K562 (cell line): ENCODE measurements at regions not wholly inside any gene's neighbourhood (a gene's known extent, or its start where the extent isn't known, plus 50 kb on each side); places are given as distances from the start of the nearest gene placed in this dataset.

Experiments used
- ZNF57 ChIP-seq: fragments of 450-650 bp; formaldehyde crosslinking; IDR thresholded peaks from 2 replicates; pipeline ENCODE4 v1.4.0; 2020; ENCODE audit warnings: mild to moderate bottlenecking, moderate library complexity
- ZNF79 ChIP-seq: fragments of 250-450 bp; sonication (Bioruptor Pico); IDR thresholded peaks from 2 replicates; pipeline ENCODE4 v1.4.0; 2020; ENCODE audit warnings: low read depth, mild to moderate bottlenecking, moderate library complexity
- ZSCAN32 ChIP-seq: fragments of 450-650 bp; formaldehyde crosslinking; IDR thresholded peaks from 2 replicates; pipeline ENCODE4 v1.4.0; 2020; ENCODE audit warnings: mild to moderate bottlenecking, moderate library complexity
- TF ChIP-seq, protein P1 (sequence below), 2 experiments: fragments of 450-650 bp; formaldehyde crosslinking in 1 of 2; IDR thresholded peaks; 2 replicates each; pipeline versions ENCODE4 v1.4.0 to v1.6.1; 2014 to 2020; ENCODE audit warnings: mild to moderate bottlenecking in 2 of 2, borderline replicate concordance in 1 of 2, low read depth in 1 of 2

DNA sequence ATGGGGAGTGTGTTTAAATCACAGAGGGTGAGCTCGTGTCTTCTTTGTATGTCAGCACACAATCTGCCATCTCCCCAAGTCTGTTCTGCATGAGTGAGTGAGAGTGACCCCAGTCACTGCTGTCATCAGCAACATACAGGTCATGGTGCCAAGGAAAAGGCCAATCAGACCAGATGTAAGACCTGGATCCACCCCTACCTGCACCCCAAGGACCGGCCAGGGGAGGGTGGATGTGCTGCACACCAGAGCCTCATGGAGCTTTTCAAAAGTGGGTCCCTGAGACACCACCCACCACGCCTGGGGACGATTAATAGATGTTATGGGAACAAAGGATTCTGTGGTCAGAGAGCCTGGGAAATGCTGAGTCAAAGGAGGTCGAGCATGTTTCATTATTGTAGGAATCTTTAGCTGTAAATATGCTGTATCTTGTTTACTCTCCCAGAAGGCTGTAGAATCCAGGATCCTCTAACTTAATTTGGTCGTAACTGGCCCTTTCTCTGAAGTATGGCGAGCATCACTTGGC is 420.5 kb downstream of the RPS24 start (continued):
- TF ChIP-seq, protein P1, sequence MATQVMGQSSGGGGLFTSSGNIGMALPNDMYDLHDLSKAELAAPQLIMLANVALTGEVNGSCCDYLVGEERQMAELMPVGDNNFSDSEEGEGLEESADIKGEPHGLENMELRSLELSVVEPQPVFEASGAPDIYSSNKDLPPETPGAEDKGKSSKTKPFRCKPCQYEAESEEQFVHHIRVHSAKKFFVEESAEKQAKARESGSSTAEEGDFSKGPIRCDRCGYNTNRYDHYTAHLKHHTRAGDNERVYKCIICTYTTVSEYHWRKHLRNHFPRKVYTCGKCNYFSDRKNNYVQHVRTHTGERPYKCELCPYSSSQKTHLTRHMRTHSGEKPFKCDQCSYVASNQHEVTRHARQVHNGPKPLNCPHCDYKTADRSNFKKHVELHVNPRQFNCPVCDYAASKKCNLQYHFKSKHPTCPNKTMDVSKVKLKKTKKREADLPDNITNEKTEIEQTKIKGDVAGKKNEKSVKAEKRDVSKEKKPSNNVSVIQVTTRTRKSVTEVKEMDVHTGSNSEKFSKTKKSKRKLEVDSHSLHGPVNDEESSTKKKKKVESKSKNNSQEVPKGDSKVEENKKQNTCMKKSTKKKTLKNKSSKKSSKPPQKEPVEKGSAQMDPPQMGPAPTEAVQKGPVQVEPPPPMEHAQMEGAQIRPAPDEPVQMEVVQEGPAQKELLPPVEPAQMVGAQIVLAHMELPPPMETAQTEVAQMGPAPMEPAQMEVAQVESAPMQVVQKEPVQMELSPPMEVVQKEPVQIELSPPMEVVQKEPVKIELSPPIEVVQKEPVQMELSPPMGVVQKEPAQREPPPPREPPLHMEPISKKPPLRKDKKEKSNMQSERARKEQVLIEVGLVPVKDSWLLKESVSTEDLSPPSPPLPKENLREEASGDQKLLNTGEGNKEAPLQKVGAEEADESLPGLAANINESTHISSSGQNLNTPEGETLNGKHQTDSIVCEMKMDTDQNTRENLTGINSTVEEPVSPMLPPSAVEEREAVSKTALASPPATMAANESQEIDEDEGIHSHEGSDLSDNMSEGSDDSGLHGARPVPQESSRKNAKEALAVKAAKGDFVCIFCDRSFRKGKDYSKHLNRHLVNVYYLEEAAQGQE (IDR thresholded peaks at IDR 0.05; ENCODE audit: borderline replicate concordance): no peak
- TF ChIP-seq, protein P1 (CRISPR knock-in tag; IDR thresholded peaks at IDR 0.05; ENCODE audit: low read depth): no peak
- TF ChIP-seq ZNF57 (CRISPR knock-in tag) (no peak), ZSCAN32 (CRISPR knock-in tag) (no peak), ZNF79 (CRISPR knock-in tag) (no peak)
